ENCODE measurements at regions not wholly inside any gene's neighbourhood (a gene's known extent, or its start where the extent isn't known, plus 50 kb on each side); places are given as distances from the start of the nearest gene placed in this dataset.

- TF ChIP-seq EZH2 (IDR thresholded peaks at IDR 0.05) (no peak), FOXP2 (optimal IDR thresholded peaks at IDR 0.05; ENCODE audit: control extremely low read depth, extremely low read length, insufficient read depth) (no peak)
Measured at GRCh38 chr13:105465745-105466144, 1069.7 kb downstream of the EFNB2 start, which contains the start of gene DAOA.

All from SK-N-MC (cell line).